ENCODE measurements at regions not wholly inside any gene's neighbourhood (a gene's known extent, or its start where the extent isn't known, plus 50 kb on each side); places are given as distances from the start of the nearest gene placed in this dataset.

DNA sequence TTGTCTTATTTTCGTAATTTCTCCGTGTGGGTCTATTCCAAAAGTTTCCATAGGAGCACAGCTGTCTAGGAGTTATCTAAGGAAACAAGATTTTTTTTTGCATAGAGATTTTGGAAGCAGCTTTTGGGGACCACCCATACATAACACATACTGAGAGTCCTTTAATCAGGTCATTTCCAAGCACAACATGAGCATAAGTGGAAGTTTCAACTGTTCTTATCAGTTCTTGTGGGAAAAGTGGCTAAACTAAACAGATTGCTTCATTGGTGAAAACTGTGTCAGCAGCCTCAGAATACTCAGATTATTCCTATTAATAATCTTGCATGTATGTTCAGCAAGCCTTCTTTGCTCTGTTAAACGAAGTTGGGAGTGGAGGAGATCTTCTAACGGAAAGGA is 153.6 kb upstream of the TYRP1 start:
- TF ChIP-seq CTCF (conservative IDR thresholded peaks at IDR 0.05) (no peak), EZH2 (IDR thresholded peaks at IDR 0.05; ENCODE audit: low read depth) (no peak)

Measured in PC-9 (cell line).